Liver (tissue), 8 donors: ENCODE measurements at regions not wholly inside any gene's neighbourhood (a gene's known extent, or its start where the extent isn't known, plus 50 kb on each side); places are given as distances from the start of the nearest gene placed in this dataset.

Experiments used
- DNase-seq: peaks from one replicate; pipeline ENCODE4 v3.0.0-alpha.2; 2017; ENCODE audit warnings: low spot score
- H3K27ac ChIP-seq, 2 donors: one replicate each; pipeline ENCODE4 v1.7.0; 2013; ENCODE audit warnings: inconsistent platforms in 2 of 2, low read length in 2 of 2, control low read depth in 1 of 2, low read depth in 1 of 2, mild to moderate bottlenecking in 1 of 2
- H3K27me3 ChIP-seq, 4 donors: one replicate each; pipeline versions ENCODE4 v1.6.1 to v1.7.0; 2013; ENCODE audit warnings: low read length in 3 of 4, inconsistent platforms in 1 of 4, mild to moderate bottlenecking in 1 of 4, moderate library complexity in 1 of 4; ENCODE audit not compliant: control insufficient read depth in 4 of 4, insufficient read depth in 4 of 4
- H3K36me3 ChIP-seq, 4 donors: one replicate each; pipeline versions ENCODE4 v1.6.1 to v1.7.0; 2013; ENCODE audit warnings: low read length in 3 of 4, mild to moderate bottlenecking in 3 of 4, low read depth in 1 of 4, moderate library complexity in 1 of 4; ENCODE audit not compliant: control insufficient read depth in 4 of 4, insufficient read depth in 3 of 4
- H3K4me1 ChIP-seq, 4 donors: one replicate each; pipeline versions ENCODE4 v1.6.1 to v1.7.0; 2013; ENCODE audit warnings: low read length in 3 of 4, mild to moderate bottlenecking in 3 of 4, moderate library complexity in 1 of 4; ENCODE audit not compliant: control insufficient read depth in 4 of 4, insufficient read depth in 4 of 4
- H3K4me3 ChIP-seq, 3 donors: one replicate each; pipeline versions ENCODE4 v1.6.1 to v1.7.0; 2013; ENCODE audit warnings: low read length in 3 of 3, control low read depth in 1 of 3, low read depth in 1 of 3, mild to moderate bottlenecking in 1 of 3
- H3K9ac ChIP-seq, 2 donors: one replicate each; pipeline ENCODE4 v1.7.0; 2013; ENCODE audit warnings: low read length in 2 of 2, mild to moderate bottlenecking in 2 of 2, moderate library complexity in 2 of 2, control low read depth in 1 of 2, low read depth in 1 of 2
- H3K9me3 ChIP-seq, 4 donors: one replicate each; pipeline versions ENCODE4 v1.6.1 to v1.7.0; 2013; ENCODE audit warnings: low read length in 3 of 4; ENCODE audit not compliant: control insufficient read depth in 4 of 4
- ATF3 ChIP-seq: IDR thresholded peaks from 2 replicates; pipeline ENCODE4 v1.6.1; 2016; ENCODE audit warnings: antibody characterized with exemption
- CTCF ChIP-seq: fragments of 150-350 bp; IDR thresholded peaks from 2 replicates; pipeline ENCODE4 v1.5.1; 2017; ENCODE audit warnings: improper control_type of control experiment, low read depth, low read length; ENCODE audit not compliant: missing input control
- EGR1 ChIP-seq, 2 donors: IDR thresholded peaks; 2 replicates each; pipeline ENCODE4 v1.6.1; 2016 to 2018; ENCODE audit warnings: antibody characterized with exemption in 2 of 2, low read depth in 2 of 2
- FOXA1 ChIP-seq: IDR thresholded peaks from 2 replicates; pipeline ENCODE4 v1.6.1; 2016; ENCODE audit warnings: antibody characterized with exemption
- GABPA ChIP-seq, 2 donors: IDR thresholded peaks in 1 of 2; conservative IDR thresholded peaks in 1 of 2; 2 replicates each; pipeline ENCODE4 v1.6.1; 2016; ENCODE audit warnings: antibody characterized with exemption in 2 of 2, mild to moderate bottlenecking in 1 of 2, moderate library complexity in 1 of 2
- HNF4G ChIP-seq: IDR thresholded peaks from 2 replicates; pipeline ENCODE4 v1.6.1; 2016; ENCODE audit warnings: antibody characterized with exemption
- JUND ChIP-seq, 2 donors: IDR thresholded peaks; 2 replicates each; pipeline ENCODE4 v1.6.1; 2016; ENCODE audit warnings: antibody characterized with exemption in 2 of 2
- MAX ChIP-seq: IDR thresholded peaks from 2 replicates; pipeline ENCODE4 v1.6.1; 2016; ENCODE audit warnings: antibody characterized with exemption
- NR2F2 ChIP-seq: IDR thresholded peaks from 2 replicates; pipeline ENCODE4 v1.6.1; 2016; ENCODE audit warnings: antibody characterized with exemption
- RXRA ChIP-seq, 2 donors: IDR thresholded peaks; 2 replicates each; pipeline ENCODE4 v1.6.1; 2017 to 2018; ENCODE audit warnings: antibody characterized with exemption in 2 of 2, mild to moderate bottlenecking in 1 of 2
- TAF1 ChIP-seq: conservative IDR thresholded peaks from 2 replicates; pipeline ENCODE4 v1.6.1; 2016; ENCODE audit warnings: antibody characterized with exemption, mild to moderate bottlenecking
- YY1 ChIP-seq: IDR thresholded peaks from 2 replicates; pipeline ENCODE4 v1.6.1; 2016; ENCODE audit warnings: antibody characterized with exemption, mild to moderate bottlenecking
- ZBTB33 ChIP-seq: IDR thresholded peaks from 2 replicates; pipeline ENCODE4 v1.6.1; 2016; ENCODE audit warnings: antibody characterized with exemption
- WGBS: extraction: QIAGEN DNeasy Blood & Tissue Kit; methylation state at CpG from one replicate; pipeline ENCODE4 v1.1.7; 2013; 5-methylcytosine and 5-hydroxymethylcytosine counted together
- donor health status: healthy.
- donor health status: healthy.
- donor health status: healthy.
- donor health status: healthy.
- donor health status: healthy.

- TF ChIP-seq GABPA (IDR thresholded peaks at IDR 0.05 in 1 of 2, conservative IDR thresholded peaks at IDR 0.05 in 1 of 2): no peak
- no peak for TF ChIP-seq CTCF
- no peak for TF ChIP-seq JUND (IDR thresholded peaks at IDR 0.05)
- no peak for TF ChIP-seq YY1
- TF ChIP-seq ATF3: no peak
- no peak for TF ChIP-seq EGR1 (IDR thresholded peaks at IDR 0.05; ENCODE audit: low read depth in 2 of 2)
- no peak for TF ChIP-seq HNF4G
- TF ChIP-seq ZBTB33: no peak
- TF ChIP-seq MAX: no peak
- no peak for TF ChIP-seq NR2F2
- TF ChIP-seq FOXA1: no peak
- no peaks in the 10 kb centered on the region for H3K36me3 ChIP-seq
- 70% methylated on average over 2 of the region's 2 CpGs for WGBS
Observed at GRCh38 chr2:195468771-195469170, 188.3 kb upstream of the SLC39A10 start.

GRCh38 chr2:195466427-195466826 is 190.6 kb upstream of the SLC39A10 start:
- Histone ChIP-seq H3K36me3 (no peaks in the 10 kb centered on the region), H3K4me1 (no peaks in the 10 kb centered on the region), H3K27ac (no peak overlapping the region), H3K9me3 (peaks cover 0 to 2% (median 0%) of the 10 kb centered on the region in 4 donors), H3K9ac (no peak overlapping the region), H3K27me3 (no peaks in the 10 kb centered on the region), H3K4me3 (no peak overlapping the region)
- no peak for DNase-seq
- TF ChIP-seq RXRA (IDR thresholded peaks at IDR 0.05): no peak
- no peak for TF ChIP-seq NR2F2
- no peak for TF ChIP-seq TAF1
- TF ChIP-seq MAX: no peak
- TF ChIP-seq CTCF: no peak

More at GRCh38 chr2:195468771-195469170, 188.3 kb upstream of the SLC39A10 start:
- H3K9ac ChIP-seq: no peak overlapping the region
- H3K27ac ChIP-seq: no peak overlapping the region
- no peak for DNase-seq
- peaks cover 0 to under 1% (median 0%) of the 10 kb centered on the region in 4 donors for H3K27me3 ChIP-seq
- no peaks in the 10 kb centered on the region for H3K4me1 ChIP-seq
- H3K4me3 ChIP-seq: no peak overlapping the region
- peaks cover 0 to 2% (median 0%) of the 10 kb centered on the region in 4 donors for H3K9me3 ChIP-seq
